Effector memory CD4-positive, alpha-beta T cell (primary cell): ENCODE measurements at regions not wholly inside any gene's neighbourhood (a gene's known extent, or its start where the extent isn't known, plus 50 kb on each side); places are given as distances from the start of the nearest gene placed in this dataset.

Source experiments
- DNase-seq, 3 donors: peaks; one replicate each; pipeline ENCODE4 v3.0.0-alpha.2; 2020
- H3K27ac ChIP-seq: 2 replicates; pipeline ENCODE4 v1.7.0; 2013; ENCODE audit warnings: mild to moderate bottlenecking, low read length, moderate library complexity; ENCODE audit not compliant: insufficient read depth, poor library complexity, severe bottlenecking
- H3K27me3 ChIP-seq: replicated peaks from 2 replicates; pipeline ENCODE4 v1.7.0; 2013; ENCODE audit warnings: mild to moderate bottlenecking, low read length; ENCODE audit not compliant: insufficient read depth, control insufficient read depth, poor library complexity, severe bottlenecking
- H3K36me3 ChIP-seq: 2 replicates; pipeline ENCODE4 v1.7.0; 2013; ENCODE audit warnings: mild to moderate bottlenecking, low read length, moderate library complexity; ENCODE audit not compliant: control insufficient read depth, insufficient read depth
- H3K4me1 ChIP-seq: 2 replicates; pipeline ENCODE4 v1.7.0; 2013; ENCODE audit warnings: low read length, mild to moderate bottlenecking; ENCODE audit not compliant: control insufficient read depth, insufficient read depth, poor library complexity, severe bottlenecking
- H3K4me3 ChIP-seq: 2 replicates; pipeline ENCODE4 v1.7.0; 2013; ENCODE audit warnings: low read length, low read depth, mild to moderate bottlenecking; ENCODE audit not compliant: insufficient read depth, poor library complexity, severe bottlenecking
- H3K9me3 ChIP-seq: 2 replicates; pipeline ENCODE4 v1.7.0; 2013; ENCODE audit warnings: mild to moderate bottlenecking, low read length, moderate library complexity; ENCODE audit not compliant: control insufficient read depth

DNA sequence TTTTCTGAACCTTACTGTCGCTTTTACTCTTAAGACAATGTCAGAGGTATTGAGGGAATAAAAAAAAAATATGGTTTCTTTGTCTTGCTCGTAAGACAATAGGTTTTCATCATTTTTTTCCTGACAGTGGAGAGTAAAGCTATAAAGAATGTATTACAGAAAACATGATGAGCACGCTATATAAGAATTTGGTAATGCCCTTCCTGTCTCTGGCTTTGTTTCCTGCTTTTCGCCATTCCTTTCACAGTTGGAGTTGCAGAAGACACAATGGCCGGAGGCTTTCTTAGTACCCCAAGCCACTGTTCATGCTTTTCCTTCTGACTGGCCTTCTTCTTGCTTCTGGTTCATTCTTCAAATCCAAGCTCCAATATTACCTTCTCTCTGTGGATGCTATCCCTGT lies 101.0 kb upstream of the DACH1 start:
- DNase-seq, result no peak
- Histone ChIP-seq H3K36me3 (no peaks in the 10 kb centered on the region), H3K9me3 (no peaks in the 10 kb centered on the region), H3K27ac (no peak overlapping the region), H3K27me3 (no peaks in the 10 kb centered on the region), H3K4me3 (no peak overlapping the region), H3K4me1 (no peaks in the 10 kb centered on the region)

DNA sequence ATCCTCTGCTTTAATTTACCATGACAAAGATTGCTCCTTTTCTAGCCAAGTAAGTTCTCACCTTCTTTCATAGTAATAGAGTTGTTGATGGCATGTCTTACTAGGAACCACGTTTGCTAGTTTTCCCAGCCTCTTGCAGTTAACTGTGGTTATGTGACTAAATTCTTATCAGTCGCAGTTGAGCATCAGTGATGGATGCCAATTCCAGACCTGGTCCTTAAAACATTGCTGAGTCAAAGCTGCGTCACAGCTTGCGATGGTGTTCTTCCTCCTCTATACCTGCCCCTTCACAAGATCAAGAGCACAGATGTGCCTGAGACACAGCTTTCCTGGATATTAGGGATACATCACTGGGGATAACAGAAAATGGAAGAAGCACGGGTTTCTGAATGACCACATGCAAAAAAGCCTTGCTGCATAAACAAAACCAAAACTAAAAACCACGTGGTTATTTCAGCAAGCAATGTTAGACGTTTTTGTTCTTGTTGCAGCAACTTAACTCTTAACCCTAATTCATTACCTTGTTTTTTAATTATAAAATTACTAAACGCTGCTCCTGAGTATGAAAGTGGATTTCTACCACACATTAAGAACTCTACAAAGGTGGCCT lies 97.6 kb upstream of the DACH1 start:
- no peaks in the 10 kb centered on the region for H3K27me3 ChIP-seq
- no peak overlapping the region for H3K4me3 ChIP-seq
- DNase-seq, result no peak
- H3K27ac ChIP-seq, result no peak overlapping the region
- H3K9me3 ChIP-seq, result no peaks in the 10 kb centered on the region
- H3K36me3 ChIP-seq, result no peaks in the 10 kb centered on the region
- H3K4me1 ChIP-seq, result no peaks in the 10 kb centered on the region

DNA sequence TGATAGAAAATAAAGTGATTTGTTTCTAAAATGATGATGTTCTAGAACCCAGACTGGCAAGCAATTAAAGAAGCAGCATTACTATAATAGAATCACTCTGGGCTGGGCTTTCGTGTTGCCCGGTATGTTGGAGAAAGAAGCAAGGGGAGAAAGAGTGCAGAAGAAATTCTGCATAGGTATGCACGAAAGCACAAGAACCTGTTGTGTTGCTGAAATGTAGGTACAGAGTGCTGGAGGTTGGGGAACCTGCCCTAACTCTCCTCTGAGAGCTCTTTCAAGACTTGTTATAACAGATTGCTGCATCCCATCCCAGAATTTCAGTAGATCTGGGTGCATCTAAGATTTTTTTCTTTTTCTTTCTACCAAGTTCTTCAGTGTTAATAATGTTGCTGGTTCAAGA lies 95.7 kb upstream of the DACH1 start:
- Histone ChIP-seq H3K27me3 (no peaks in the 10 kb centered on the region), H3K9me3 (no peaks in the 10 kb centered on the region), H3K4me1 (no peaks in the 10 kb centered on the region), H3K4me3 (no peak overlapping the region), H3K36me3 (no peaks in the 10 kb centered on the region), H3K27ac (no peak overlapping the region)
- no peak for DNase-seq

DNA sequence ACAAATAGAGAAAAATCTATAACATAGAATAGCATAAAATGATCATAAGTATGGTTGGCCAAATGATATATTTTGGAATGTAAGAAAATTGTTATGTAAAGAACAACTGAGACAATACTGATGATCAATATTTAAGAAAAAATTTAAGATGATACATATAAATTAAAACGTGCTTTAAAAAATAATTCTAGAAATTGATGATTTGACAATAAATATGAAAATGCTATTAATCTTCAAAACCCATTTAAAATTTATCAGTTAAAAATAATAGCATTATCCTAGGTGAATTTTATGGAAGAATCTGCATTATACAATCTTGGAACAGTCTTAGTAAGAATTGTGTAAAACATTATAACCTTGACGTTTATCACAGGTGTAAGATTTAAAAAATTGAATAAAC lies 95.1 kb upstream of the DACH1 start:
- Histone ChIP-seq H3K36me3 (no peaks in the 10 kb centered on the region), H3K27ac (no peak overlapping the region), H3K27me3 (no peaks in the 10 kb centered on the region), H3K4me1 (no peaks in the 10 kb centered on the region), H3K9me3 (no peaks in the 10 kb centered on the region), H3K4me3 (no peak overlapping the region)
- DNase-seq, result no peak

DNA sequence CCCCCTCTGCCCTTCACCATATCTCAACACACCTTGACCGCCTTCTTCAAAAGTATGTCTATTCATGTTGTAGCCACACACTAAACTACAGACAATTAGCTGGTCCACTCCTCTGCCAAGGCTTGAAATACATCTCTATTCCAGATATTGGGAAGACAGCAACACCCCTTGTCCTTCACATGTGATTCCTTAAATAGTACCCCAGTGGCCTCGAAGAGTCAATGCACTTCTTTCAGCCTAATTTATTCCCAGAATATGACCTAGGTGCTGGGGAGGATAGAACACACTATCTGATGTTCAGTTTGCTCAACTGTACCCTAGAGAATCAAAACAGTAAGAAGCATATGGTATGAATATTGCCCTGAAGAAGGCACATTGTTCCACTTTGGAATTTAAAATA lies 82.4 kb upstream of the DACH1 start:
- no peaks in the 10 kb centered on the region for H3K4me1 ChIP-seq
- no peaks in the 10 kb centered on the region for H3K27me3 ChIP-seq
- H3K36me3 ChIP-seq, result no peaks in the 10 kb centered on the region
- H3K4me3 ChIP-seq, result no peak overlapping the region
- no peak overlapping the region for H3K27ac ChIP-seq
- DNase-seq, result no peak
- H3K9me3 ChIP-seq, result no peaks in the 10 kb centered on the region

DNA sequence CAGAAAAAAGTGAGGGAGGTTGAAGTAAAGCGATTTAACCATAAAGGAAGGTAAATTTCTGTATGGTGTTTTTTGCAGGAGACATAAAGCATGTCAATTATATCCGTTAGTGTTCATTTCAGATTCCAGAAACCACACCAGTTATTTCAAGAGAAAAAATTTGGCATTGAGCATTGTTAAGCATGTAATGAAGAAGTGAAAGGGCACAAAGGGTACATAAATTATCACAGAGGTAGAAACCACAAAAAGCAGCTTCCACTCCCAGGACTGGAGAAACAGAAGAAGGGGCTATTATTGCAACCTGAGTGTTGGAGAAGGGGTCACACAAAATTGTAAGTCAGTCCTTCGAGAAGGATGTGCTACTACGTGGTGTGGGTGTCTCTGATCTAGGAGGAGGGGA lies 72.2 kb upstream of the DACH1 start:
- Histone ChIP-seq H3K9me3 (no peaks in the 10 kb centered on the region), H3K4me1 (no peaks in the 10 kb centered on the region), H3K27me3 (no peaks in the 10 kb centered on the region), H3K27ac (no peak overlapping the region), H3K36me3 (no peaks in the 10 kb centered on the region), H3K4me3 (no peak overlapping the region)
- no peak for DNase-seq

DNA sequence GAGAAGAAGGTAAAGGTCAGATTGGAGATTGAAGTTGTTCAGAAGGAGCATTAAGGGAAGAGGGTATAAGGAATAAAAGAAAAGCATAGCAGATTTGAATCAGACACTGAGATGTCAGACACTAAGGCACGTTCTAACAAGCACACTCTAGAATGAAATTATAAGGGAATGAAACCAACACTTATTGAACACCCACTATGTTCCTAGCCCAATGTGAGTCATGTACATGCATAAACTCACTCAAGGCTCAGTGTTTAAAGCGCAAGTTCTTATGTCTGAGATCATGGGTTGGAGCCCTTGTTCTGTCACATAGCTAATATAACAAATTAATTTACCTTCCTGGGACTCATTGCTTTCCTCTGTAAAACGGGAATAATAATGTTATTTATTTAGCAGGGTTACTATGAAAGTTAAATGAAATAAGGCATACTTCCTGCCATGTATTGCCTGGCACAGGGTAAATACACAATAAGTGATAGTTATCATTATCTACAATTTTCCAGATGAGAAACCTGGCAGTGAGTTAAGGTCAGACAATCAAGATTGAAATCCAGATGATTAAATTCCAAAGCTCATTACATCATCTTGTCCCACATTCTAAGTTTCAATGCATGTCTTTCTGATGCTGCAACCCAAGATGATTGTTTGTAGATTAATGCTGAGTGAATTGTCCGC lies 68.3 kb upstream of the DACH1 start:
- Histone ChIP-seq H3K27me3 (no peaks in the 10 kb centered on the region), H3K4me3 (no peak overlapping the region), H3K4me1 (no peaks in the 10 kb centered on the region), H3K9me3 (no peaks in the 10 kb centered on the region), H3K27ac (no peak overlapping the region), H3K36me3 (no peaks in the 10 kb centered on the region)
- no peak for DNase-seq

DNA sequence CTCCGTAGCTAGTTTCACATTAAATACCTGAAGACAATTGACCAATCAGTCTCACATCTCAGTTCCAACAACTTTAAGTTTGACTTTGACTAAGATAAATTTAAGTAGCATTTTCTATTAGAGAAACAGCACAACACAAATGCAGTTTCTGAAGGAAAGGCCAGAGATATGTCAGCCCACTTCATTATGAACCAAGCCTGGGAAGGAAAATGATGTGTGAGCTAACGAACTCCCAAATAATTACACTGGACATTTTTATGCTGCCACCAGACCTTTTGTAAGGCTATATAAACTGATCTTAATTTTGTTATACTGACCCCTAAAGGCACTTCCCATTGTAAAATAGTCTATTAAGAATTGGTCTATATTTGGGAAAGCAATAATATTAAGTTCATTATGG lies 57.9 kb upstream of the DACH1 start:
- Histone ChIP-seq H3K4me3 (no peak overlapping the region), H3K4me1 (no peaks in the 10 kb centered on the region), H3K27ac (no peak overlapping the region), H3K36me3 (no peaks in the 10 kb centered on the region), H3K27me3 (no peaks in the 10 kb centered on the region), H3K9me3 (no peaks in the 10 kb centered on the region)
- no peak for DNase-seq

DNA sequence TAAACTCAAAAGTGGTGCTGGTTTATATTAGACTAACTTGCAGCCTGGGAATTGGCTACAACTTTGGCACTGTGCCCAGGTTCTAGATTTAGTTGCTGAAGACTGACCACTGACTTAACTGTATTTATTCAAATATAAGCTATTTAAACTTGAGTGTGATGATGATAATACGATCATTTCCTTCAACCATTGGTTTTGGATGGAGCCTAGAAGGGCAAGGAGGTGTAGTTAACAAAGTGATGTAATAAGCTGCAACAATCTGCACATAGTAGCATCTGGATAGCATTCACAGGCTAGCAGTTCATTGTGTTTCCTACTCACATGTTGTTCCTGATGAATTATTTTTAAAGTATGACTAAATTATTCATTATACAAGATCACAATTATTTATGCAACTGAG lies 55.2 kb upstream of the DACH1 start:
- Histone ChIP-seq H3K36me3 (no peaks in the 10 kb centered on the region), H3K4me3 (no peak overlapping the region), H3K27ac (no peak overlapping the region), H3K4me1 (no peaks in the 10 kb centered on the region), H3K27me3 (no peaks in the 10 kb centered on the region), H3K9me3 (no peaks in the 10 kb centered on the region)
- DNase-seq, result no peak
